Endodermal cell (in vitro differentiated cells): ENCODE measurements at regions not wholly inside any gene's neighbourhood (a gene's known extent, or its start where the extent isn't known, plus 50 kb on each side); places are given as distances from the start of the nearest gene placed in this dataset.
A peak's percentile ranks its signal among the peaks of the same experiment; 100 is the strongest.

Experiments
- DNase-seq: peaks from one replicate; pipeline ENCODE4 v3.0.0-alpha.2; 2017
- H3K27ac ChIP-seq: 2 replicates; pipeline ENCODE4 v1.5.1; 2013; ENCODE audit warnings: mild to moderate bottlenecking, low read depth, low read length, moderate library complexity
- H3K27me3 ChIP-seq: 2 replicates; pipeline ENCODE4 v1.6.1; 2013; ENCODE audit warnings: mild to moderate bottlenecking, low read length, moderate library complexity; ENCODE audit not compliant: insufficient read depth, control insufficient read depth, poor library complexity, severe bottlenecking
- H3K36me3 ChIP-seq: 2 replicates; pipeline ENCODE4 v1.7.0; 2013; ENCODE audit warnings: mild to moderate bottlenecking, low read length, moderate library complexity; ENCODE audit not compliant: control insufficient read depth, insufficient read depth
- H3K4me1 ChIP-seq: one replicate; pipeline ENCODE4 v1.7.0; 2013; ENCODE audit warnings: low read length; ENCODE audit not compliant: control insufficient read depth, insufficient read depth
- H3K4me3 ChIP-seq: 2 replicates; pipeline ENCODE4 v1.5.1; 2013; ENCODE audit warnings: mild to moderate bottlenecking, low read length, moderate library complexity
- H3K9ac ChIP-seq: 2 replicates; pipeline ENCODE4 v1.6.1; 2013; ENCODE audit warnings: mild to moderate bottlenecking, low read length, moderate library complexity; ENCODE audit not compliant: poor library complexity, severe bottlenecking; ENCODE audit errors: extremely low read depth
- H3K9me3 ChIP-seq: 2 replicates; pipeline ENCODE4 v1.6.1; 2013; ENCODE audit warnings: mild to moderate bottlenecking, low read length, moderate library complexity; ENCODE audit not compliant: control insufficient read depth
- H3K27ac Mint-ChIP-seq: 2 replicates; pipeline ENCODE4 v1.8.0; 2020; ENCODE audit warnings: mixed read lengths
- H3K27me3 Mint-ChIP-seq: 2 replicates; pipeline ENCODE4 v1.8.0; 2021; ENCODE audit warnings: mild to moderate bottlenecking, mixed read lengths; ENCODE audit not compliant: insufficient read depth
- H3K36me3 Mint-ChIP-seq: 2 replicates; pipeline ENCODE4 v1.8.0; 2020; ENCODE audit warnings: low read depth, mixed read lengths
- H3K4me1 Mint-ChIP-seq: 2 replicates; pipeline ENCODE4 v1.8.0; 2020; ENCODE audit warnings: mixed read lengths
- H3K4me3 Mint-ChIP-seq: 2 replicates; pipeline ENCODE4 v1.8.0; 2020; ENCODE audit warnings: mild to moderate bottlenecking, moderate library complexity, mixed read lengths
- H3K9me3 Mint-ChIP-seq: 2 replicates; pipeline ENCODE4 v1.8.0; 2020; ENCODE audit warnings: mild to moderate bottlenecking, mixed read lengths
- WGBS, 2 experiments: methylation state at CpG; one replicate each; pipeline versions ENCODE4 v1.1.5 to v1.1.7; 2013; ENCODE audit warnings: missing lambda C conversion rate in 2 of 2, mixed read lengths in 1 of 2; ENCODE audit not compliant: insufficient coverage in 1 of 2, insufficient read length in 1 of 2; 5-methylcytosine and 5-hydroxymethylcytosine counted together
- TF ChIP-seq, protein P1 (sequence below): fragments of 200-600 bp; sonication (generic); conservative IDR thresholded peaks from 2 replicates; pipeline ENCODE4 v1.5.0; 2021; ENCODE audit warnings: antibody characterized with exemption, mild to moderate bottlenecking

DNA sequence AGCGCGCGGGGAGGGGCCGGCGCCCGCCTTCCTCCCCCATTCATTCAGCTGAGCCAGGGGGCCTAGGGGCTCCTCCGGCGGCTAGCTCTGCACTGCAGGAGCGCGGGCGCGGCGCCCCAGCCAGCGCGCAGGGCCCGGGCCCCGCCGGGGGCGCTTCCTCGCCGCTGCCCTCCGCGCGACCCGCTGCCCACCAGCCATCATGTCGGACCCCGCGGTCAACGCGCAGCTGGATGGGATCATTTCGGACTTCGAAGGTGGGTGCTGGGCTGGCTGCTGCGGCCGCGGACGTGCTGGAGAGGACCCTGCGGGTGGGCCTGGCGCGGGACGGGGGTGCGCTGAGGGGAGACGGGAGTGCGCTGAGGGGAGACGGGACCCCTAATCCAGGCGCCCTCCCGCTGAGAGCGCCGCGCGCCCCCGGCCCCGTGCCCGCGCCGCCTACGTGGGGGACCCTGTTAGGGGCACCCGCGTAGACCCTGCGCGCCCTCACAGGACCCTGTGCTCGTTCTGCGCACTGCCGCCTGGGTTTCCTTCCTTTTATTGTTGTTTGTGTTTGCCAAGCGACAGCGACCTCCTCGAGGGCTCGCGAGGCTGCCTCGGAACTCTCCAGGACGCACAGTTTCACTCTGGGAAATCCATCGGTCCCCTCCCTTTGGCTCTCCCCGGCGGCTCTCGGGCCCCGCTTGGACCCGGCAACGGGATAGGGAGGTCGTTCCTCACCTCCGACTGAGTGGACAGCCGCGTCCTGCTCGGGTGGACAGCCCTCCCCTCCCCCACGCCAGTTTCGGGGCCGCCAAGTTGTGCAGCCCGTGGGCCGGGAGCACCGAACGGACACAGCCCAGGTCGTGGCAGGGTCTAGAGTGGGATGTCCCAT, 232.8 kb downstream of the SEC14L1 start:
- Mint-ChIP-seq H3K4me1 (peaks cover 48% of the 10 kb centered on the region), H3K9me3 (no peaks in the 10 kb centered on the region), H3K36me3 (no peaks in the 10 kb centered on the region), H3K4me3 (peak overlapping the region; percentile 95), H3K27ac (peak overlapping the region; percentile 98), H3K27me3 (no peaks in the 10 kb centered on the region)
- H3K9ac ChIP-seq, result peak overlapping the region; percentile 92
- TF ChIP-seq, protein P1, sequence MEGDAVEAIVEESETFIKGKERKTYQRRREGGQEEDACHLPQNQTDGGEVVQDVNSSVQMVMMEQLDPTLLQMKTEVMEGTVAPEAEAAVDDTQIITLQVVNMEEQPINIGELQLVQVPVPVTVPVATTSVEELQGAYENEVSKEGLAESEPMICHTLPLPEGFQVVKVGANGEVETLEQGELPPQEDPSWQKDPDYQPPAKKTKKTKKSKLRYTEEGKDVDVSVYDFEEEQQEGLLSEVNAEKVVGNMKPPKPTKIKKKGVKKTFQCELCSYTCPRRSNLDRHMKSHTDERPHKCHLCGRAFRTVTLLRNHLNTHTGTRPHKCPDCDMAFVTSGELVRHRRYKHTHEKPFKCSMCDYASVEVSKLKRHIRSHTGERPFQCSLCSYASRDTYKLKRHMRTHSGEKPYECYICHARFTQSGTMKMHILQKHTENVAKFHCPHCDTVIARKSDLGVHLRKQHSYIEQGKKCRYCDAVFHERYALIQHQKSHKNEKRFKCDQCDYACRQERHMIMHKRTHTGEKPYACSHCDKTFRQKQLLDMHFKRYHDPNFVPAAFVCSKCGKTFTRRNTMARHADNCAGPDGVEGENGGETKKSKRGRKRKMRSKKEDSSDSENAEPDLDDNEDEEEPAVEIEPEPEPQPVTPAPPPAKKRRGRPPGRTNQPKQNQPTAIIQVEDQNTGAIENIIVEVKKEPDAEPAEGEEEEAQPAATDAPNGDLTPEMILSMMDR, result no peak
- 0% methylated on average over 41 to 90 of the region's 90 CpGs for WGBS, 2 experiments
- H3K9me3 ChIP-seq, result no peaks in the 10 kb centered on the region
- H3K27me3 ChIP-seq, result no peaks in the 10 kb centered on the region
- H3K27ac ChIP-seq, result peak overlapping the region; percentile 67
- peaks cover 28% of the 10 kb centered on the region for H3K4me1 ChIP-seq
- no peaks in the 10 kb centered on the region for H3K36me3 ChIP-seq
- peak; percentile 90 for DNase-seq
- H3K4me3 ChIP-seq, result peak overlapping the region; percentile 93

- Mint-ChIP-seq H3K27me3 (no peaks in the 10 kb centered on the region), H3K27ac (peak overlapping the region; percentile 98), H3K4me1 (peaks cover 48% of the 10 kb centered on the region), H3K36me3 (no peaks in the 10 kb centered on the region), H3K9me3 (no peaks in the 10 kb centered on the region), H3K4me3 (peak overlapping the region; percentile 95)
- WGBS, 2 experiments, result 7 to 27% methylated on average over 3 to 34 of the region's 34 CpGs
- Histone ChIP-seq H3K36me3 (no peaks in the 10 kb centered on the region), H3K4me1 (peaks cover 28% of the 10 kb centered on the region), H3K9me3 (no peaks in the 10 kb centered on the region), H3K9ac (peak overlapping the region; percentile 92), H3K27me3 (no peaks in the 10 kb centered on the region), H3K27ac (peak overlapping the region; percentile 67), H3K4me3 (peak overlapping the region; percentile 93)
- TF ChIP-seq, protein P1, result peak; percentile 70
- DNase-seq, result peak; percentile 98
Measured at GRCh38 chr17:77374170-77374936, 233.6 kb downstream of the SEC14L1 start.

- Mint-ChIP-seq H3K9me3 (no peaks in the 10 kb centered on the region), H3K27me3 (no peaks in the 10 kb centered on the region), H3K4me1 (peaks cover 48% of the 10 kb centered on the region), H3K36me3 (no peaks in the 10 kb centered on the region), H3K27ac (peak overlapping the region; percentile 83), H3K4me3 (peak overlapping the region; percentile 95)
- 70 to 72% methylated on average over 16 to 19 of the region's 19 CpGs for WGBS, 2 experiments
- no peak for DNase-seq
- Histone ChIP-seq H3K27ac (peak overlapping the region; percentile 64), H3K36me3 (no peaks in the 10 kb centered on the region), H3K9me3 (no peaks in the 10 kb centered on the region), H3K4me1 (peaks cover 28% of the 10 kb centered on the region), H3K4me3 (peak overlapping the region; percentile 93), H3K9ac (peak overlapping the region; percentile 92), H3K27me3 (no peaks in the 10 kb centered on the region)
- TF ChIP-seq, protein P1, result no peak
Measured at GRCh38 chr17:77375108-77375916, 234.5 kb downstream of the SEC14L1 start.
